ENCODE measurements at regions not wholly inside any gene's neighbourhood (a gene's known extent, or its start where the extent isn't known, plus 50 kb on each side); places are given as distances from the start of the nearest gene placed in this dataset.
"Not testable (repeated sequence)": the region's sequence is repeated elsewhere in the genome, so short reads cannot be mapped to it uniquely, and the experiment has no call there.

GRCh38 chr13:86870444-86870843, 800.7 kb upstream of the SLITRK5 start:
- DNase-seq, result peak in 1 of 2 experiments; percentile 56

GRCh38 chr13:86877441-86877840, 793.7 kb upstream of the SLITRK5 start:
- DNase-seq, result no peak

- DNase-seq, result no peak
These were observed 792.4 kb upstream of the SLITRK5 start for GRCh38 chr13:86878781-86879180.

- DNase-seq, result no peak
These were observed 789.8 kb upstream of the SLITRK5 start for GRCh38 chr13:86881390-86881789.

- DNase-seq, result no peak
These were observed 789.1 kb upstream of the SLITRK5 start for GRCh38 chr13:86882107-86882506.

- DNase-seq, result no peak
These were observed 788.3 kb upstream of the SLITRK5 start for GRCh38 chr13:86882835-86883234.

GRCh38 chr13:86892330-86892729, 778.8 kb upstream of the SLITRK5 start:
- no peak for DNase-seq

- no peak for DNase-seq
These were observed 770.3 kb upstream of the SLITRK5 start for GRCh38 chr13:86900906-86901305.

- DNase-seq, result no peak
These were observed 764.9 kb upstream of the SLITRK5 start for GRCh38 chr13:86906127-86906874.

GRCh38 chr13:86907156-86907555, 764.0 kb upstream of the SLITRK5 start:
- no peak for DNase-seq

GRCh38 chr13:86909318-86909717, 761.9 kb upstream of the SLITRK5 start:
- no peak for DNase-seq

GRCh38 chr13:86914757-86915156, 756.4 kb upstream of the SLITRK5 start:
- DNase-seq, result no peak

GRCh38 chr13:86917438-86917837, 753.7 kb upstream of the SLITRK5 start:
- DNase-seq, result not testable (repeated sequence)

GRCh38 chr13:86918682-86919081, 752.5 kb upstream of the SLITRK5 start:
- DNase-seq, result no peak

- DNase-seq, result no peak
These were observed 750.2 kb upstream of the SLITRK5 start for GRCh38 chr13:86920961-86921360.

GRCh38 chr13:86922936-86923335, 748.2 kb upstream of the SLITRK5 start:
- no peak for DNase-seq

- not testable (repeated sequence) for DNase-seq
These were observed 744.3 kb upstream of the SLITRK5 start for GRCh38 chr13:86926916-86927315.

- no peak for DNase-seq
These were observed 738.3 kb upstream of the SLITRK5 start for GRCh38 chr13:86932776-86933334.

GRCh38 chr13:86933676-86934075, 737.5 kb upstream of the SLITRK5 start:
- no peak for DNase-seq

GRCh38 chr13:86937316-86937715, 733.9 kb upstream of the SLITRK5 start:
- DNase-seq, result no peak

GRCh38 chr13:86945584-86945983, 725.6 kb upstream of the SLITRK5 start:
- no peak for DNase-seq

- no peak for DNase-seq
These were observed 724.4 kb upstream of the SLITRK5 start for GRCh38 chr13:86946734-86947133.

GRCh38 chr13:86954341-86954740, 716.8 kb upstream of the SLITRK5 start:
- no peak for DNase-seq

- no peak for DNase-seq
These were observed 710.3 kb upstream of the SLITRK5 start for GRCh38 chr13:86960876-86961275.
